ENCODE measurements at regions not wholly inside any gene's neighbourhood (a gene's known extent, or its start where the extent isn't known, plus 50 kb on each side); places are given as distances from the start of the nearest gene placed in this dataset.
A peak's percentile ranks its signal among the peaks of the same experiment; 100 is the strongest.

DNA sequence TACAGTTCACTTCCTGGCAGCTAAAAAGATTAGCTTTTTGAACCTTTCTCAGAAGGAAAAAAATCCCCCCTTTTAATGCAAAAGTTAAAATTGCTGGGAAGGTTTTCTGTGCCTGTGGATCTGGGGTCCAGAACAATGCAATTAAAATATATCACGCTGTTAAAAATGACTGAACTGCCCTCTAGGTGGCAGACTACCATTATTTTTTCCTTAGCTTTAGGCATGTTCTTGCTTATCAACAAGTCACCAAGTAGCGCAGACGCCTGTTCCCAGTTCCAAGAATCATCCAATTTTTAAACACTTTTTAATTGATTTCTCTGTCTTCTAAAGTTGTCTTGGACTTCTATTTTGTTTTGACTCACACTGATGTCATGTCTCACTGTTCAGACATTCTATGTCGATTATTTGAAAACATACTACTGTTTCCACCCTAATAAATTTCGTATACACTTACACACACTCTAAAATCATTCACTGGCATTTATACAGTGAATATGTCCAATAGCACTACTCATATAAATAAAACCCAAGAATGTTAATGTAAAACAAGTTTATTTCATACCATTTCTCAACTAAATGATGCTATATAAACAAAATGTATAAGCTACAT lies 661.6 kb downstream of the RAPGEF2 start:
- no peaks in the 10 kb centered on the region for H3K36me3 ChIP-seq (replicated peaks in 1 of 2; ENCODE audit: control insufficient read depth in 1 of 2, insufficient read depth in 2 of 2, low read length in 2 of 2)
- no peaks in the 10 kb centered on the region for H3K79me2 ChIP-seq (ENCODE audit: insufficient read depth, low read length)
- no peaks in the 10 kb centered on the region for H3K9me3 ChIP-seq (ENCODE audit: low read length)
- H4K20me1 ChIP-seq (ENCODE audit: insufficient read depth, low read length), result no peaks in the 10 kb centered on the region
- no peak overlapping the region for H3K9ac ChIP-seq (ENCODE audit: insufficient read depth, low read depth, low read length)
- no peak overlapping the region for H3K4me2 ChIP-seq (ENCODE audit: low read depth, low read length)
- H3K4me1 ChIP-seq (ENCODE audit: insufficient read depth, low read length), result no peaks in the 10 kb centered on the region
- 35% methylated on average over 5 of the region's 5 CpGs for WGBS (ENCODE audit: low lambda C conversion rate)
- H3K27ac ChIP-seq (ENCODE audit: extremely low read length, insufficient read depth, low read length), result no peak overlapping the region
- ATAC-seq, result peak; percentile 87
- ChIA-PET POLR2A (no interaction called here), CTCF (ENCODE audit: low intra/inter-chr PET ratio, low total read pairs) (no interaction called here)
- no peak for TF ChIP-seq IRF9 (CRISPR knock-in tag; IDR thresholded peaks at IDR 0.05; ENCODE audit: borderline replicate concordance)
- no peak for TF ChIP-seq ZBTB33 (CRISPR knock-in tag; IDR thresholded peaks at IDR 0.05)
- no peak for TF ChIP-seq ZNF570 (CRISPR knock-in tag; IDR thresholded peaks at IDR 0.05; ENCODE audit: borderline replicate concordance)
- no peak for TF ChIP-seq YY1 (IDR thresholded peaks at IDR 0.05; ENCODE audit: insufficient read depth, insufficient replicate concordance, low read depth, low read length)
- peak; percentile 53 for TF ChIP-seq STAG1 (CRISPR knock-in tag; IDR thresholded peaks at IDR 0.05)
- peak; percentile 62 for TF ChIP-seq CTCF (CRISPR knock-in tag; IDR thresholded peaks at IDR 0.05)
- DNase-seq (ENCODE audit: low spot score), result peak; percentile 31
- no TSS peak for BruUV-seq (replicated peaks)
- no peak overlapping the region for H2AFZ ChIP-seq (ENCODE audit: low read length)
- intact Hi-C loops (cut with micrococcal nuclease; ENCODE audit: unreplicated experiment) (loop anchor here (1.0 kb wide), 1 partner anchor 277 kb away; no protein-coding TSS in a partner anchor), in situ Hi-C loops (cut with HindIII; ENCODE audit: extremely low pct_ligation_motif_present, low pct_unique_long_range_greater_than_20kb) (no loop called here)
- peak; percentile 72 for FAIRE-seq
- H3K27me3 ChIP-seq (ENCODE audit: control insufficient read depth in 1 of 2, insufficient read depth in 2 of 2, low read length in 2 of 2), result no peaks in the 10 kb centered on the region
- no peak overlapping the region for H3K4me3 ChIP-seq (replicated peaks in 1 of 3; ENCODE audit: insufficient read depth in 1 of 3, low read depth in 2 of 3, low read length in 3 of 3)
